Epithelial cell of proximal tubule (primary cell): ENCODE measurements at regions not wholly inside any gene's neighbourhood (a gene's known extent, or its start where the extent isn't known, plus 50 kb on each side); places are given as distances from the start of the nearest gene placed in this dataset.

ENCODE experiments used
- DNase-seq: peaks from one replicate; pipeline ENCODE4 v3.0.0-alpha.2; 2011; ENCODE audit warnings: low read depth
- H3K4me3 ChIP-seq: 2 replicates; pipeline ENCODE4 v1.5.1; 2011; ENCODE audit warnings: low read depth, mild to moderate bottlenecking, low read length
- TF ChIP-seq, protein P1 (sequence below): conservative IDR thresholded peaks from 2 replicates; pipeline ENCODE4 v1.5.1; 2012; ENCODE audit warnings: low read depth, mild to moderate bottlenecking, low read length

- DNase-seq: no peak
- TF ChIP-seq, protein P1, sequence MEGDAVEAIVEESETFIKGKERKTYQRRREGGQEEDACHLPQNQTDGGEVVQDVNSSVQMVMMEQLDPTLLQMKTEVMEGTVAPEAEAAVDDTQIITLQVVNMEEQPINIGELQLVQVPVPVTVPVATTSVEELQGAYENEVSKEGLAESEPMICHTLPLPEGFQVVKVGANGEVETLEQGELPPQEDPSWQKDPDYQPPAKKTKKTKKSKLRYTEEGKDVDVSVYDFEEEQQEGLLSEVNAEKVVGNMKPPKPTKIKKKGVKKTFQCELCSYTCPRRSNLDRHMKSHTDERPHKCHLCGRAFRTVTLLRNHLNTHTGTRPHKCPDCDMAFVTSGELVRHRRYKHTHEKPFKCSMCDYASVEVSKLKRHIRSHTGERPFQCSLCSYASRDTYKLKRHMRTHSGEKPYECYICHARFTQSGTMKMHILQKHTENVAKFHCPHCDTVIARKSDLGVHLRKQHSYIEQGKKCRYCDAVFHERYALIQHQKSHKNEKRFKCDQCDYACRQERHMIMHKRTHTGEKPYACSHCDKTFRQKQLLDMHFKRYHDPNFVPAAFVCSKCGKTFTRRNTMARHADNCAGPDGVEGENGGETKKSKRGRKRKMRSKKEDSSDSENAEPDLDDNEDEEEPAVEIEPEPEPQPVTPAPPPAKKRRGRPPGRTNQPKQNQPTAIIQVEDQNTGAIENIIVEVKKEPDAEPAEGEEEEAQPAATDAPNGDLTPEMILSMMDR: no peak
- no peak overlapping the region for H3K4me3 ChIP-seq
Measured at GRCh38 chr11:110812086-110812733, 100.0 kb upstream of the ARHGAP20 start.

- no peak for DNase-seq
- TF ChIP-seq, protein P1: no peak
- H3K4me3 ChIP-seq: no peak overlapping the region
Measured at GRCh38 chr11:110809417-110810199, 97.4 kb upstream of the ARHGAP20 start.

DNA sequence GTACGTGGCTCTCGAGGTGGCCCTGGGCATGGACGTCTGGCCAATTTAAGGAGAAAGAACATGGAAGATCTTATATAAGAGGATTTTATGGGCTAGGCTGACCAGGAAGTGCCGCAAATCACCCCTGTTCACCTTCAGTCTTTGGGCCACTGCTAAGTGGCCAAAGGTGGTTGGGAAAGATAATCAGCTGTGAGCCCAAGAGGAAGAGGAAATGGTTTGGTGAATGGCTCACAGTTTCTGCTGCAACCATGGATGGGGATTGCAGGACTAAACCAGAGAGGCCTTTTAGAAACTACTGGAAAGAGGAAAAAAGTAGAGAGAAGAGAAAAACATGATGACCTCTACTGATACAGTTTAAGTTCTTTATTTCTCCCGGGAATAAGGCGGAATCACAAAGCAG lies 96.0 kb upstream of the ARHGAP20 start:
- TF ChIP-seq, protein P1: no peak
- no peak overlapping the region for H3K4me3 ChIP-seq
- DNase-seq: no peak

- TF ChIP-seq, protein P1: no peak
- no peak for DNase-seq
- H3K4me3 ChIP-seq: no peak overlapping the region
Measured at GRCh38 chr11:110807801-110808200, 95.6 kb upstream of the ARHGAP20 start.

- DNase-seq: no peak
- H3K4me3 ChIP-seq: no peak overlapping the region
- TF ChIP-seq, protein P1: no peak
Measured at GRCh38 chr11:110805756-110806155, 93.5 kb upstream of the ARHGAP20 start.

- DNase-seq: no peak
- TF ChIP-seq, protein P1: no peak
- no peak overlapping the region for H3K4me3 ChIP-seq
Measured at GRCh38 chr11:110802162-110802561, 89.9 kb upstream of the ARHGAP20 start.
